GM23338 (cell line): ENCODE measurements at regions not wholly inside any gene's neighbourhood (a gene's known extent, or its start where the extent isn't known, plus 50 kb on each side); places are given as distances from the start of the nearest gene placed in this dataset.

Experiments used
- CTCF ChIP-seq, 2 experiments: fragments of 200-600 bp in 1 of 2; sonication (generic) in 1 of 2; conservative IDR thresholded peaks; 2 replicates each; pipeline versions ENCODE4 v1.5.1 to v1.6.1; 2016 to 2017; ENCODE audit warnings: antibody characterized with exemption in 2 of 2, low read depth in 2 of 2, mild to moderate bottlenecking in 2 of 2, moderate library complexity in 1 of 2
- POLR2AphosphoS5 ChIP-seq: IDR thresholded peaks from 2 replicates; pipeline ENCODE4 v1.6.1; 2016; ENCODE audit warnings: antibody characterized with exemption, low read depth

GRCh38 chr5:56349461-56349860, 116.3 kb upstream of the ANKRD55 start:
- TF ChIP-seq CTCF (conservative IDR thresholded peaks at IDR 0.05; ENCODE audit: low read depth in 2 of 2) (no peak), POLR2AphosphoS5 (no peak)
